Osteocyte (in vitro differentiated cells): ENCODE measurements at regions not wholly inside any gene's neighbourhood (a gene's known extent, or its start where the extent isn't known, plus 50 kb on each side); places are given as distances from the start of the nearest gene placed in this dataset.

ENCODE experiments used
- DNase-seq: peaks from one replicate; pipeline ENCODE4 v3.0.0; 2021; ENCODE audit warnings: mixed read lengths; ENCODE audit not compliant: unreplicated experiment; ENCODE audit errors: extremely low spot score
- H3K27ac Mint-ChIP-seq: one replicate; pipeline ENCODE4 v1.8.0; 2021; ENCODE audit warnings: mild to moderate bottlenecking, mixed read lengths; ENCODE audit not compliant: unreplicated experiment
- H3K27me3 Mint-ChIP-seq: one replicate; pipeline ENCODE4 v1.8.0; 2021; ENCODE audit warnings: mixed read lengths; ENCODE audit not compliant: unreplicated experiment
- H3K36me3 Mint-ChIP-seq: one replicate; pipeline ENCODE4 v1.8.0; 2021; ENCODE audit warnings: mixed read lengths; ENCODE audit not compliant: unreplicated experiment
- H3K4me1 Mint-ChIP-seq: one replicate; pipeline ENCODE4 v1.8.0; 2021; ENCODE audit warnings: mixed read lengths; ENCODE audit not compliant: unreplicated experiment
- H3K4me3 Mint-ChIP-seq: one replicate; pipeline ENCODE4 v1.8.0; 2021; ENCODE audit warnings: mild to moderate bottlenecking, moderate library complexity, mixed read lengths; ENCODE audit not compliant: unreplicated experiment
- H3K9me3 Mint-ChIP-seq: one replicate; pipeline ENCODE4 v1.8.0; 2021; ENCODE audit warnings: mixed read lengths; ENCODE audit not compliant: unreplicated experiment
- CTCF ChIP-seq: fragments of 200-600 bp; sonication (generic); IDR thresholded peaks from 2 replicates; pipeline ENCODE4 v1.5.0; 2021; ENCODE audit warnings: antibody characterized with exemption, mild to moderate bottlenecking, moderate library complexity

GRCh38 chr1:103986792-103987191, 237.1 kb downstream of the AMY1C start:
- Mint-ChIP-seq H3K4me1 (no peaks in the 10 kb centered on the region), H3K27ac (no peak overlapping the region), H3K36me3 (no peaks in the 10 kb centered on the region), H3K9me3 (no peaks in the 10 kb centered on the region), H3K27me3 (no peaks in the 10 kb centered on the region), H3K4me3 (no peak overlapping the region)
- DNase-seq: no peak
- TF ChIP-seq CTCF: no peak

DNA sequence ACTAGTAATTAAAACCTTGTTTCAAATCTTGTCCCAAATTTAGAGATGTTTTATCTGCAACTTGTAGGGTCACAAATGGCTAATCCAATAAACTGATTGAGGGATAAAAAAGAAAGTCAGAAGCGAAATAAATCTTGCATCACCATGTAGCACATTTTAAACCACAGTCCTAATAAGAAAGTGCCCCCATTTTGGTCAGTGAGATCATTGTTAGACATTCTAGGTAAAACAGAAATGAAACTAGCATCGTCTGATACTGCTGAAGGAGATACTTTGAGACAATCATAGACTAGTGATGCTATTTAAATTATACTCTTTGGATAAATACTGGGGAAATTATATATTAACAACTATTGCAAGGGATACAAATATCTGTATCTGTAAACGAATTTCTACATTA, 247.9 kb downstream of the AMY1C start:
- H3K27ac Mint-ChIP-seq: no peak overlapping the region

DNA sequence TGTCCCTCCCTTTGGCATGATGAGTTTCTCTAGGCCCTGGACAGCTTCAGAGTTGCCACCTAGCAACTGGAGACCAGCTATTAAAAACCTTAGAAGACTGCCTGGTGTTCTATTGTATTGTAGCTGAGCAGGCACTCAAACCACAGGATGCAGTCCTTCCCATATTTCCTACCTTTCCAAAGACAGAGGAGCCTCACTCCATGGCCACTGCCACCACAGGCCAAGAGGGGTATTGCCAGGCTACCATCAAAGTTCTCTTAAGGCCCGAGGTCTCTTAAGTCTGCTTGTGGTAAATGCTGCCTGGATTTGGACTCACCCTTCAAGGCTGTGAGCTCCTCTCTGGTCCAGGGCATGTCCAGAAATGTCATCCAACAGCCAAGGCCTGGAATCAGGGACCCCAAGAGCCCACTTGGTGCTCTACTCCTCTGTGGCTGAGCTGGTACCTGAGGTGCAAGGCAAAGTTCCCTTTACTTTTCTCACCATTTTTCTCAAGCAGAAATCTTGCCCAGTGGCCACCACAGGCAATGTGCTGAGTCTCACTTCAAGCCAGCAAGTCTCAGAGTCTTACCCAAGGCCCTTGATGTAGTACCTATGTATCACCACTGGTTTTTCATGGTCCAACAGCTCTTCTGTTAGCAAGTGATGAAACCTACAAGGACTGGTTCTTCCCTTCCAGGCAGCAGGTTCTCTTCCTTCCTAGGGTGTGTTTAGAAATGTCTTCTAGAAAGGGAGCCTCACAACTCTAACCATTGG, 269.4 kb downstream of the AMY1C start:
- H3K36me3 Mint-ChIP-seq: no peaks in the 10 kb centered on the region
- TF ChIP-seq CTCF: no peak
- no peaks in the 10 kb centered on the region for H3K4me1 Mint-ChIP-seq
- no peaks in the 10 kb centered on the region for H3K9me3 Mint-ChIP-seq
- no peak for DNase-seq
- H3K27me3 Mint-ChIP-seq: no peaks in the 10 kb centered on the region
- H3K27ac Mint-ChIP-seq: no peak overlapping the region
- no peak overlapping the region for H3K4me3 Mint-ChIP-seq

More for the DNA sequence above, 247.9 kb downstream of the AMY1C start:
- Mint-ChIP-seq H3K4me1 (no peaks in the 10 kb centered on the region), H3K9me3 (no peaks in the 10 kb centered on the region), H3K4me3 (no peak overlapping the region), H3K36me3 (no peaks in the 10 kb centered on the region), H3K27me3 (no peaks in the 10 kb centered on the region)
- no peak for TF ChIP-seq CTCF
- no peak for DNase-seq

DNA sequence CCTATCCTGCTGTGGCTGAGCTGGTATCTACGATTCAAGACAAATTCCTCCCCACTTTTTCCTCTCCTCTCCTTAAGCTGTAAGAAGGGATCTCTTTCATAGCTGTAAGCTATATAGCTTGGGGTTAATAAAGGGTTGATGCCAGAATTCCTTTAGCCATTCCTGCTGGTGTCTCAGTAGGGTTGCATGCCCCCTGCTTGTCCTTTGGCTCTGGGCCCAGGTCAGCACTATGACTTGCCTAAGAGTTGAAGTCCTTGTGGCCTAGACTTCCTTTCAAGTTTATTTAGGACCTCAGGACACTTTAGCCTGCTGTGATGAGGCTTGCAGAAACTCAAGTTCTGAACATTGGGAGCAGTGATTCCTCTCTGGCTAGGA, 270.0 kb downstream of the AMY1C start:
- no peaks in the 10 kb centered on the region for H3K9me3 Mint-ChIP-seq
- no peak for TF ChIP-seq CTCF
- no peaks in the 10 kb centered on the region for H3K27me3 Mint-ChIP-seq
- H3K36me3 Mint-ChIP-seq: no peaks in the 10 kb centered on the region
- no peak overlapping the region for H3K27ac Mint-ChIP-seq
- no peaks in the 10 kb centered on the region for H3K4me1 Mint-ChIP-seq
- no peak for DNase-seq
- H3K4me3 Mint-ChIP-seq: no peak overlapping the region

DNA sequence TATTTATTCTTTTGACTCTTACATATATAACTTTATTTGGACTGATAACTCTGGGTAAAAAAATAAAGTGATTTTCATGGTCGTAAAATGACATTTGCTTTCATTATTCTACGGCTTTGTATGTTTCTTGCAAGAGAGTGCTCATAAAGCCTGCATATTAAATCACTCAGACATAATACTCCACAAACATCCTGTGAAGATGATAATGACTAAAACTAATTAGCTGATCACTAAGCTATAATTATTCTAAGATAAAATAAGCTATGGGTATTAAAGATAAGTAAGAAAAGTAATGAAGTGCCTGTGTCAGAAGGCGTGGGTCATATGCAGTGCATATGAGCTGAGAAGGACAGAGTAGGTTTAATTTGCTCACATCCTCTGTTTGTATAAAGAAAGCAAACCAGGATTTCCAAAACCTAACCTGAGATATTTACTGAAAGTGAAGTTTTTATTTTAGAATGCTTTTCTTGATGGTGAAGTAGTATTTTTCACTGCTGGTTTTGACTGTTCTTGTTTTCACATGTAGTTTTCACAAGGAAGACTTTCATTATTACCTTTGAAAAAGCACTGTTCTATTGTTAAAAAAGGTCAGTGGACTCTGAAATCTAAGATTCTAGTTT, 278.8 kb downstream of the AMY1C start:
- no peaks in the 10 kb centered on the region for H3K4me1 Mint-ChIP-seq
- H3K27me3 Mint-ChIP-seq: no peaks in the 10 kb centered on the region
- DNase-seq: no peak
- H3K4me3 Mint-ChIP-seq: no peak overlapping the region
- no peak for TF ChIP-seq CTCF
- H3K36me3 Mint-ChIP-seq: no peaks in the 10 kb centered on the region
- no peak overlapping the region for H3K27ac Mint-ChIP-seq
- H3K9me3 Mint-ChIP-seq: no peaks in the 10 kb centered on the region
